H1 (cell line): ENCODE measurements at regions not wholly inside any gene's neighbourhood (a gene's known extent, or its start where the extent isn't known, plus 50 kb on each side); places are given as distances from the start of the nearest gene placed in this dataset.

Experiments used
- CTCF ChIP-seq, 3 experiments: IDR thresholded peaks; 1 replicate in 2 of 3; 2 replicates in 1 of 3; pipeline versions ENCODE4 v1.5.1 to v1.6.1; 2011; ENCODE audit warnings: low read length in 3 of 3, mild to moderate bottlenecking in 3 of 3, inconsistent platforms in 2 of 3, low read depth in 1 of 3, moderate library complexity in 1 of 3; ENCODE audit not compliant: insufficient read depth in 1 of 3; ENCODE audit errors: control extremely low read depth in 1 of 3
- EP300 ChIP-seq, 2 experiments: IDR thresholded peaks; 1 replicate in 1 of 2; 2 replicates in 1 of 2; pipeline ENCODE4 v1.6.1; 2011 to 2012; ENCODE audit warnings: low read depth in 2 of 2, low read length in 2 of 2, mild to moderate bottlenecking in 2 of 2, borderline replicate concordance in 1 of 2, inconsistent platforms in 1 of 2, moderate library complexity in 1 of 2
- JUND ChIP-seq: IDR thresholded peaks from 2 replicates; pipeline ENCODE4 v1.6.1; 2011; ENCODE audit warnings: mild to moderate bottlenecking, improper control_type of control experiment, low read length
- MAFK ChIP-seq: IDR thresholded peaks from 2 replicates; pipeline ENCODE4 v1.6.1; 2012; ENCODE audit warnings: low read depth, mild to moderate bottlenecking, improper control_type of control experiment, low read length
- SIRT6 ChIP-seq: IDR thresholded peaks from one replicate; pipeline ENCODE4 v1.7.1; 2012; ENCODE audit warnings: low read length, inconsistent platforms
- SP2 ChIP-seq: IDR thresholded peaks from 2 replicates; pipeline ENCODE4 v1.6.1; 2012; ENCODE audit warnings: mild to moderate bottlenecking, low read length, inconsistent platforms
- SUZ12 ChIP-seq: fragments of 200-600 bp; sonication (generic); IDR thresholded peaks from 2 replicates; pipeline ENCODE4 v1.6.1; 2012; ENCODE audit warnings: mild to moderate bottlenecking, inconsistent platforms, low read length, moderate library complexity, mixed read lengths

- TF ChIP-seq CTCF (IDR thresholded peaks at IDR 0.05; ENCODE audit: control extremely low read depth in 1 of 3, insufficient read depth in 1 of 3, low read depth in 1 of 3, low read length in 3 of 3) (no peak), SP2 (no peak), MAFK (no peak), JUND (no peak), SUZ12 (no peak), SIRT6 (no peak), EP300 (IDR thresholded peaks at IDR 0.05; ENCODE audit: borderline replicate concordance in 1 of 2, low read depth in 2 of 2, low read length in 2 of 2) (no peak)
These were observed 173.6 kb upstream of the RAB6C start for GRCh38 chr2:129805899-129806298.
